ENCODE measurements at regions not wholly inside any gene's neighbourhood (a gene's known extent, or its start where the extent isn't known, plus 50 kb on each side); places are given as distances from the start of the nearest gene placed in this dataset.

DNA sequence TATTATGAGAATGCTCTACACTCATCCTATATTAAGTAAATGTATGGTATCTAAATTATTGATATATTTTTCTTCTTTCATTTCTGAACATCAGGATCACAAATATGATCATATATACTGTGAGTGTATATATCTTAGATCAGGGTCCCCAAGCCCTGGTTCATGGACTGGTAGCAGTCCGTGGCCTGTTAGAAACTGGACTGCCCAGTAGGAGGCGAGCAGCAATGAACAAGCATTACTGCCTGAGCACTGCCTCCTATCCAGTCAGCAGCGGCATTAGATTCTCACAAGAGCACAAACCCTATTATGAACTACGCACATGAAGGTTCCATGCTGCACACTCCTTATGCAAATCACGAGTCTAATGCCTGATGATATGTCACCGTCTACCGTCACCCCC lies 1247.1 kb upstream of the NXPH2 start:
- no peak overlapping the region for H3K9ac ChIP-seq (ENCODE audit: control insufficient read depth, extremely low read depth, insufficient read depth, low read length)
- no peaks in the 10 kb centered on the region for H4K20me1 ChIP-seq (ENCODE audit: control insufficient read depth, extremely low read depth, insufficient read depth, low read length)
- H2AFZ ChIP-seq (ENCODE audit: control insufficient read depth, low read length) = no peak overlapping the region
- no peaks in the 10 kb centered on the region for H3K4me1 ChIP-seq (ENCODE audit: control insufficient read depth, extremely low read depth, insufficient read depth, low read length)
- FAIRE-seq = no peak
- dilution Hi-C loops (cut with MboI; ENCODE audit: extremely low pct_ligation_motif_present, low sequenced_read_pairs) = no loop called here
- H3K27ac ChIP-seq (ENCODE audit: control insufficient read depth, insufficient read depth, low read length) = no peak overlapping the region
- no peaks in the 10 kb centered on the region for H3K36me3 ChIP-seq (ENCODE audit: control insufficient read depth in 2 of 2, extremely low read depth in 1 of 2, insufficient read depth in 2 of 2, low read length in 2 of 2)
- no peak overlapping the region for H3K4me2 ChIP-seq (ENCODE audit: control insufficient read depth, extremely low read depth, insufficient read depth, low read depth, low read length)
- TF ChIP-seq, protein P1, sequence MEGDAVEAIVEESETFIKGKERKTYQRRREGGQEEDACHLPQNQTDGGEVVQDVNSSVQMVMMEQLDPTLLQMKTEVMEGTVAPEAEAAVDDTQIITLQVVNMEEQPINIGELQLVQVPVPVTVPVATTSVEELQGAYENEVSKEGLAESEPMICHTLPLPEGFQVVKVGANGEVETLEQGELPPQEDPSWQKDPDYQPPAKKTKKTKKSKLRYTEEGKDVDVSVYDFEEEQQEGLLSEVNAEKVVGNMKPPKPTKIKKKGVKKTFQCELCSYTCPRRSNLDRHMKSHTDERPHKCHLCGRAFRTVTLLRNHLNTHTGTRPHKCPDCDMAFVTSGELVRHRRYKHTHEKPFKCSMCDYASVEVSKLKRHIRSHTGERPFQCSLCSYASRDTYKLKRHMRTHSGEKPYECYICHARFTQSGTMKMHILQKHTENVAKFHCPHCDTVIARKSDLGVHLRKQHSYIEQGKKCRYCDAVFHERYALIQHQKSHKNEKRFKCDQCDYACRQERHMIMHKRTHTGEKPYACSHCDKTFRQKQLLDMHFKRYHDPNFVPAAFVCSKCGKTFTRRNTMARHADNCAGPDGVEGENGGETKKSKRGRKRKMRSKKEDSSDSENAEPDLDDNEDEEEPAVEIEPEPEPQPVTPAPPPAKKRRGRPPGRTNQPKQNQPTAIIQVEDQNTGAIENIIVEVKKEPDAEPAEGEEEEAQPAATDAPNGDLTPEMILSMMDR (optimal IDR thresholded peaks at IDR 0.05 in 1 of 3, IDR thresholded peaks at IDR 0.05 in 1 of 3, conservative IDR thresholded peaks at IDR 0.05 in 1 of 3; ENCODE audit: extremely low read depth in 1 of 3, insufficient read depth in 2 of 3, low read length in 3 of 3) = no peak
- no peak for TF ChIP-seq EZH2 (IDR thresholded peaks at IDR 0.05; ENCODE audit: low read length)
- H3K79me2 ChIP-seq (ENCODE audit: control insufficient read depth, insufficient read depth, low read length) = no peaks in the 10 kb centered on the region
- no peaks in the 10 kb centered on the region for H3K9me1 ChIP-seq (ENCODE audit: control insufficient read depth, extremely low read depth, insufficient read depth, low read length)
- no peak overlapping the region for H3K4me3 ChIP-seq (ENCODE audit: control insufficient read depth in 2 of 3, extremely low read depth in 1 of 3, insufficient read depth in 2 of 3, low read depth in 1 of 3, low read length in 3 of 3)
- H3K9me3 ChIP-seq (ENCODE audit: control insufficient read depth, low read depth, low read length) = no peaks in the 10 kb centered on the region
- DNase-seq (ENCODE audit: low read depth, low spot score) = no peak
- H3K27me3 ChIP-seq (ENCODE audit: control insufficient read depth, extremely low read depth, insufficient read depth, low read length) = no peaks in the 10 kb centered on the region

GRCh38 chr2:140023291-140023690 lies 1243.1 kb upstream of the NXPH2 start:
- no peak for TF ChIP-seq EZH2 (IDR thresholded peaks at IDR 0.05; ENCODE audit: low read length)
- TF ChIP-seq, protein P1 (optimal IDR thresholded peaks at IDR 0.05 in 1 of 3, IDR thresholded peaks at IDR 0.05 in 1 of 3, conservative IDR thresholded peaks at IDR 0.05 in 1 of 3; ENCODE audit: extremely low read depth in 1 of 3, insufficient read depth in 2 of 3, low read length in 3 of 3) = no peak
- Histone ChIP-seq H3K9ac (ENCODE audit: control insufficient read depth, extremely low read depth, insufficient read depth, low read length) (no peak overlapping the region), H3K9me1 (ENCODE audit: control insufficient read depth, extremely low read depth, insufficient read depth, low read length) (no peaks in the 10 kb centered on the region), H3K4me2 (ENCODE audit: control insufficient read depth, extremely low read depth, insufficient read depth, low read depth, low read length) (no peak overlapping the region), H3K4me3 (ENCODE audit: control insufficient read depth in 2 of 3, extremely low read depth in 1 of 3, insufficient read depth in 2 of 3, low read depth in 1 of 3, low read length in 3 of 3) (no peak overlapping the region), H3K79me2 (ENCODE audit: control insufficient read depth, insufficient read depth, low read length) (no peaks in the 10 kb centered on the region), H4K20me1 (ENCODE audit: control insufficient read depth, extremely low read depth, insufficient read depth, low read length) (no peaks in the 10 kb centered on the region), H3K27me3 (ENCODE audit: control insufficient read depth, extremely low read depth, insufficient read depth, low read length) (no peaks in the 10 kb centered on the region), H3K27ac (ENCODE audit: control insufficient read depth, insufficient read depth, low read length) (no peak overlapping the region), H3K9me3 (ENCODE audit: control insufficient read depth, low read depth, low read length) (no peaks in the 10 kb centered on the region), H2AFZ (ENCODE audit: control insufficient read depth, low read length) (no peak overlapping the region), H3K4me1 (ENCODE audit: control insufficient read depth, extremely low read depth, insufficient read depth, low read length) (no peaks in the 10 kb centered on the region), H3K36me3 (ENCODE audit: control insufficient read depth in 2 of 2, extremely low read depth in 1 of 2, insufficient read depth in 2 of 2, low read length in 2 of 2) (no peaks in the 10 kb centered on the region)
- DNase-seq (ENCODE audit: low read depth, low spot score) (no peak), FAIRE-seq (no peak)
- dilution Hi-C loops (cut with MboI; ENCODE audit: extremely low pct_ligation_motif_present, low sequenced_read_pairs) = no loop called here
